PC-3 (cell line): ENCODE measurements at regions not wholly inside any gene's neighbourhood (a gene's known extent, or its start where the extent isn't known, plus 50 kb on each side); places are given as distances from the start of the nearest gene placed in this dataset.

Experiments
- ATAC-seq: fragments of 200-7000 bp; cut with Tn5 transposase; 2 replicates; pipeline ENCODE4 v1.9.1; 2020; ENCODE audit warnings: mild to moderate bottlenecking, moderate library complexity
- BruUV-seq: library from RNA; stranded (reverse); fragments of 400-500 nt; replicated peaks from 2 replicates; lab custom pipeline; 2021; lab: Mats Ljungman, UMichigan
- CTCF ChIA-PET: fragments of 300-600 bp; sonication (Branson Sonifier 250); formaldehyde crosslinking; loops from one replicate; lab custom pipeline; 2022; ENCODE audit warnings: antibody characterized with exemption; lab: Charles Lee
- POLR2A ChIA-PET: fragments of 300-600 bp; sonication (Branson Sonifier 250); formaldehyde crosslinking; loops from one replicate; lab custom pipeline; 2022; ENCODE audit warnings: antibody characterized with exemption; ENCODE audit not compliant: unreplicated experiment; lab: Charles Lee
- DNase-seq: peaks from one replicate; pipeline ENCODE4 v3.0.0-alpha.2; 2015
- H2AFZ ChIP-seq: fragments of 300-600 bp; sonication (generic); 2 replicates; pipeline ENCODE4 v1.6.0; 2016; ENCODE audit warnings: antibody characterized with exemption, low read length
- H3F3A ChIP-seq: fragments of 300-600 bp; sonication (generic); one replicate; pipeline ENCODE4 v1.6.0; 2017; ENCODE audit warnings: antibody characterized with exemption, low read length, control low read depth, mild to moderate bottlenecking; ENCODE audit not compliant: unreplicated experiment
- H3K27ac ChIP-seq: fragments of 300-600 bp; sonication (generic); 2 replicates; pipeline ENCODE4 v1.5.1; 2016; ENCODE audit warnings: mild to moderate bottlenecking, low read length
- H3K27me3 ChIP-seq: fragments of 300-600 bp; sonication (generic); 2 replicates; pipeline ENCODE4 v1.6.1; 2016; ENCODE audit warnings: low read length, mixed read lengths
- H3K36me3 ChIP-seq: fragments of 300-600 bp; sonication (generic); 2 replicates; pipeline ENCODE4 v1.6.1; 2016; ENCODE audit warnings: low read depth, mixed run types, low read length, mixed read lengths
- H3K4me1 ChIP-seq: fragments of 300-600 bp; sonication (generic); 2 replicates; pipeline ENCODE4 v1.5.1; 2016; ENCODE audit warnings: low read length; ENCODE audit not compliant: insufficient read depth
- H3K4me2 ChIP-seq: fragments of 300-600 bp; sonication (generic); 2 replicates; pipeline ENCODE4 v1.6.0; 2016; ENCODE audit warnings: low read length
- H3K4me3 ChIP-seq: fragments of 300-600 bp; sonication (generic); 2 replicates; pipeline ENCODE4 v1.5.1; 2016; ENCODE audit warnings: mild to moderate bottlenecking, low read length, mixed read lengths
- H3K79me2 ChIP-seq: fragments of 300-600 bp; sonication (generic); 2 replicates; pipeline ENCODE4 v1.6.1; 2017; ENCODE audit warnings: low read length, mixed read lengths
- H3K9ac ChIP-seq: fragments of 300-600 bp; sonication (generic); 2 replicates; pipeline ENCODE4 v1.6.0; 2016; ENCODE audit warnings: mild to moderate bottlenecking, low read length
- H3K9me2 ChIP-seq: fragments of 300-600 bp; sonication (generic); replicated peaks from 2 replicates; pipeline ENCODE4 v1.6.1; 2016; ENCODE audit warnings: mixed run types, low read length, mixed read lengths
- H3K9me3 ChIP-seq: fragments of 300-600 bp; sonication (generic); 2 replicates; pipeline ENCODE4 v1.6.1; 2016; ENCODE audit warnings: low read length, mixed read lengths
- H4K20me1 ChIP-seq: fragments of 300-600 bp; sonication (generic); 2 replicates; pipeline ENCODE4 v1.6.1; 2016; ENCODE audit warnings: low read length, mixed read lengths
- EZH2 ChIP-seq: fragments of 300-600 bp; sonication (generic); IDR thresholded peaks from one replicate; pipeline ENCODE4 v1.6.1; 2017; ENCODE audit warnings: antibody characterized with exemption, mild to moderate bottlenecking, low read length; ENCODE audit not compliant: unreplicated experiment
- EZH2phosphoT487 ChIP-seq: fragments of 300-600 bp; sonication (generic); IDR thresholded peaks from 2 replicates; pipeline ENCODE4 v1.6.1; 2018; ENCODE audit warnings: mild to moderate bottlenecking, antibody characterized with exemption, low read length, borderline replicate concordance
- intact Hi-C: fragments of 100-400 bp; cut with micrococcal nuclease; formaldehyde crosslinking; loops from 2 replicates; pipeline ENCODE4 v1.9.0; 2023
- TF ChIP-seq, protein P1 (sequence below): fragments of 300-600 bp; sonication (generic); conservative IDR thresholded peaks from 2 replicates; pipeline ENCODE4 v1.5.1; 2017; ENCODE audit warnings: antibody characterized with exemption, low read depth, mild to moderate bottlenecking, low read length

DNA sequence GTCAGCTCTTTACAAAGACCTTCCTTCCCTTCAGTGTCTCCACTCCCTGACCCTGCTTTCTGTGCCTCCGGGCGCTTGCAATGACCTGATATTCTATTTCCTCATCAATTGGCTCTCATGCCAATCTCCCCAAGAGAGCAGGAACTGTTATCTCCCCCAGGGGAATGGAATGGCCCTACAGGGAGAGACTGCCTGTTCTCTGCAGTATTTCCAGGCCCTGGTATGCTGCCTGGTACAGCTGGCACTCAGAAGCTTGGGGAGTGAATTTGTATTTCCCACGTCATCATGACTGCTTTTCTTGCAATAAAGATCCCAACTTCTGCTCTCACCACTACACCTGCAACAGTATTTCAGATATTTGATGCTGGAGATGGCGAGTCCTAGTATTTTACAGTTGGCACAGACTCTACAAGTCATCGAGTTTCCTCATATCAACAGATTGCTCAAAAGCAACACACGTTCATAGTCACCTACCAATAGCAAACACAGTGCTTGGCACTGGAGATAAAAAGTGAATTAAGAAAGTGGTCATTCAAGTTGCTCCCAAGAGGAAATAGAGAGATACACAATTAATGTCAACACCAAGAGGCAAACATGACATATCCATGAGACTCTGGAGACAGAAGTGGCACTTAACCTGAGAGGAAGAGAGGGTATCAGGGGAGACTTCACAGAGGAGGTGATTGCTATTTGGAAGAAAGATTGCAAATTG lies 90.5 kb upstream of the EGFL6 start:
- no peak overlapping the region for H2AFZ ChIP-seq
- no peaks in the 10 kb centered on the region for H3K4me1 ChIP-seq
- no peak overlapping the region for H3K4me3 ChIP-seq
- H3K27ac ChIP-seq = no peak overlapping the region
- TF ChIP-seq EZH2phosphoT487 = no peak
- no peak for TF ChIP-seq EZH2
- TF ChIP-seq, protein P1, sequence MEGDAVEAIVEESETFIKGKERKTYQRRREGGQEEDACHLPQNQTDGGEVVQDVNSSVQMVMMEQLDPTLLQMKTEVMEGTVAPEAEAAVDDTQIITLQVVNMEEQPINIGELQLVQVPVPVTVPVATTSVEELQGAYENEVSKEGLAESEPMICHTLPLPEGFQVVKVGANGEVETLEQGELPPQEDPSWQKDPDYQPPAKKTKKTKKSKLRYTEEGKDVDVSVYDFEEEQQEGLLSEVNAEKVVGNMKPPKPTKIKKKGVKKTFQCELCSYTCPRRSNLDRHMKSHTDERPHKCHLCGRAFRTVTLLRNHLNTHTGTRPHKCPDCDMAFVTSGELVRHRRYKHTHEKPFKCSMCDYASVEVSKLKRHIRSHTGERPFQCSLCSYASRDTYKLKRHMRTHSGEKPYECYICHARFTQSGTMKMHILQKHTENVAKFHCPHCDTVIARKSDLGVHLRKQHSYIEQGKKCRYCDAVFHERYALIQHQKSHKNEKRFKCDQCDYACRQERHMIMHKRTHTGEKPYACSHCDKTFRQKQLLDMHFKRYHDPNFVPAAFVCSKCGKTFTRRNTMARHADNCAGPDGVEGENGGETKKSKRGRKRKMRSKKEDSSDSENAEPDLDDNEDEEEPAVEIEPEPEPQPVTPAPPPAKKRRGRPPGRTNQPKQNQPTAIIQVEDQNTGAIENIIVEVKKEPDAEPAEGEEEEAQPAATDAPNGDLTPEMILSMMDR = no peak
- H3K79me2 ChIP-seq = no peaks in the 10 kb centered on the region
- ATAC-seq (no peak), DNase-seq (no peak)
- H3K4me2 ChIP-seq = no peak overlapping the region
- H4K20me1 ChIP-seq = no peaks in the 10 kb centered on the region
- H3K36me3 ChIP-seq = no peaks in the 10 kb centered on the region
- H3K9ac ChIP-seq = no peak overlapping the region
- no TSS peak for BruUV-seq
- H3K9me3 ChIP-seq = no peaks in the 10 kb centered on the region
- POLR2A ChIA-PET = no interaction called here
- no peaks in the 10 kb centered on the region for H3K27me3 ChIP-seq
- intact Hi-C loops = no loop called here
- CTCF ChIA-PET = no interaction called here
- H3K9me2 ChIP-seq = no peaks in the 10 kb centered on the region
- no peaks in the 10 kb centered on the region for H3F3A ChIP-seq

DNA sequence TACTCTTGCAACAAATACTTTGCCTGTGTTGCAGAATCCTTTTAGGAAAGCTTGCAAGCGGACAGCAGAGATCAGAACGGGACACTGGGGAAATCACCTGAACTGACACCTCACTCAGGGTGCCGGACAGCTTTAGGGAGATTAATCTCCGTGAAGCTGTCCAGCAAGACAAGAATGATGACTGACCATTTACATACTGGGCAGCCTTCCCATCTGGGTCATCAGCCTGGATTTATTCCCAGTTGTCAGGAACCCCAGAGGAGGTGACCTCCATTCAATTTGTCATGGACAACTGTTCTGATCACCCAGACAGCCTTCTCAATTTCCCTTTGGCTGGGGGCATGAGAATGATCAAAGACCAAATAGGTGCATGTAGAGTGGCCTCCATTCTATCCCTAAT lies 93.0 kb upstream of the EGFL6 start:
- H3K9me3 ChIP-seq = no peaks in the 10 kb centered on the region
- ATAC-seq (no peak), DNase-seq (no peak)
- ChIA-PET CTCF (interaction anchor here (0.6 kb wide), 1 partner anchor 345 kb away, joined by 6 read pairs; no protein-coding TSS in a partner anchor), POLR2A (no interaction called here)
- no peak overlapping the region for H3K27ac ChIP-seq
- H3K4me1 ChIP-seq = no peaks in the 10 kb centered on the region
- H4K20me1 ChIP-seq = no peaks in the 10 kb centered on the region
- no peak overlapping the region for H3K9ac ChIP-seq
- intact Hi-C loops = no loop called here
- H3K27me3 ChIP-seq = no peaks in the 10 kb centered on the region
- no peak overlapping the region for H2AFZ ChIP-seq
- no peaks in the 10 kb centered on the region for H3K9me2 ChIP-seq
- BruUV-seq = no TSS peak
- H3K79me2 ChIP-seq = no peaks in the 10 kb centered on the region
- no peak for TF ChIP-seq EZH2
- TF ChIP-seq, protein P1 = no peak
- TF ChIP-seq EZH2phosphoT487 = no peak
- no peak overlapping the region for H3K4me3 ChIP-seq
- no peak overlapping the region for H3K4me2 ChIP-seq
- no peaks in the 10 kb centered on the region for H3F3A ChIP-seq
- H3K36me3 ChIP-seq = no peaks in the 10 kb centered on the region

DNA sequence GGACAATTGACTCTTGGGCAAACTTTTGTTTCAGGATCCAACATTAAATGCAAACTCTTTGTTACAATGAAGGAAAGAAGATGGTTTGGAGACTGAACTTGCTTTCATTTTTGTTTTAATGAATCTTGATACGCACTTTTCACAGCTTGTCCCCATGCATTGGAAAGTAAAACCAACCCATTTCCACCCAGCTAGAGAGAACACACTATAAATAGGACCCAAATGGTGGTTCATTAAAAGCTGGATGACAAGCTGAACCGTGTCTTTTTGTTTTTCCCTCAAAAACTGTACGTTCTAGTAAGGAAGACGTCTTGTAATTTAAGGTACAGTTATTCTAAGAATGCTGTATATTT lies 95.3 kb upstream of the EGFL6 start:
- H2AFZ ChIP-seq = no peak overlapping the region
- intact Hi-C loops = no loop called here

More for the DNA sequence above, 95.3 kb upstream of the EGFL6 start:
- Histone ChIP-seq H3K4me1 (peaks cover 8% of the 10 kb centered on the region), H4K20me1 (no peaks in the 10 kb centered on the region), H3K27ac (no peak overlapping the region), H3K9me3 (no peaks in the 10 kb centered on the region), H3K4me3 (no peak overlapping the region), H3K79me2 (no peaks in the 10 kb centered on the region), H3K4me2 (no peak overlapping the region), H3F3A (no peaks in the 10 kb centered on the region), H3K36me3 (no peaks in the 10 kb centered on the region), H3K27me3 (no peaks in the 10 kb centered on the region), H3K9me2 (no peaks in the 10 kb centered on the region), H3K9ac (no peak overlapping the region)
- no peak for DNase-seq
- ChIA-PET CTCF (no interaction called here), POLR2A (interaction anchor here (0.6 kb wide), 1 partner anchor 467 kb away, joined by 3 read pairs; no protein-coding TSS in a partner anchor)
- ATAC-seq = no peak
- no TSS peak for BruUV-seq
- TF ChIP-seq EZH2phosphoT487 (no peak), EZH2 (no peak)
- TF ChIP-seq, protein P1 = no peak
